GM06990 (cell line): ENCODE measurements at regions not wholly inside any gene's neighbourhood (a gene's known extent, or its start where the extent isn't known, plus 50 kb on each side); places are given as distances from the start of the nearest gene placed in this dataset.

ENCODE experiments used
- DNase-seq: peaks from one replicate; pipeline ENCODE4 v3.0.0-alpha.2; 2011; ENCODE audit not compliant: insufficient read length; ENCODE audit errors: extremely low read depth
- H3K27me3 ChIP-seq: replicated peaks from 2 replicates; pipeline ENCODE4 v1.6.0; 2011; ENCODE audit warnings: low read length; ENCODE audit not compliant: control insufficient read depth, insufficient read depth
- H3K36me3 ChIP-seq: 2 replicates; pipeline ENCODE4 v1.5.1; 2011; ENCODE audit warnings: low read length; ENCODE audit not compliant: control insufficient read depth, insufficient read depth
- H3K4me3 ChIP-seq: replicated peaks from 2 replicates; pipeline ENCODE4 v1.5.1; 2011; ENCODE audit warnings: low read depth, mild to moderate bottlenecking, control low read depth, low read length
- CTCF ChIP-seq: IDR thresholded peaks from 2 replicates; pipeline ENCODE4 v1.5.1; 2011; ENCODE audit warnings: low read length, control low read depth, mild to moderate bottlenecking, inconsistent platforms; ENCODE audit not compliant: insufficient read depth, poor library complexity, severe bottlenecking

GRCh38 chr13:38176664-38177063 is 173.0 kb upstream of the UFM1 start:
- DNase-seq: no peak
- no peaks in the 10 kb centered on the region for H3K27me3 ChIP-seq
- no peak for TF ChIP-seq CTCF

GRCh38 chr13:38173403-38173802 is 176.2 kb upstream of the UFM1 start:
- Histone ChIP-seq H3K36me3 (no peaks in the 10 kb centered on the region), H3K27me3 (no peaks in the 10 kb centered on the region), H3K4me3 (no peak overlapping the region)
- no peak for DNase-seq
- no peak for TF ChIP-seq CTCF

More at GRCh38 chr13:38176664-38177063, 173.0 kb upstream of the UFM1 start:
- no peaks in the 10 kb centered on the region for H3K36me3 ChIP-seq
- H3K4me3 ChIP-seq: no peak overlapping the region

- TF ChIP-seq CTCF: no peak
- Histone ChIP-seq H3K27me3 (no peaks in the 10 kb centered on the region), H3K4me3 (no peak overlapping the region), H3K36me3 (no peaks in the 10 kb centered on the region)
- DNase-seq: no peak
These were observed 182.4 kb upstream of the UFM1 start for GRCh38 chr13:38167164-38167822.

GRCh38 chr13:38166116-38166515 is 183.5 kb upstream of the UFM1 start:
- DNase-seq: no peak
- TF ChIP-seq CTCF: no peak
- Histone ChIP-seq H3K36me3 (no peaks in the 10 kb centered on the region), H3K4me3 (no peak overlapping the region), H3K27me3 (no peaks in the 10 kb centered on the region)

- Histone ChIP-seq H3K27me3 (no peaks in the 10 kb centered on the region), H3K4me3 (no peak overlapping the region), H3K36me3 (no peaks in the 10 kb centered on the region)
- DNase-seq: no peak
- TF ChIP-seq CTCF: no peak
These were observed 189.5 kb upstream of the UFM1 start for GRCh38 chr13:38160131-38160530.

- DNase-seq: no peak
- no peak overlapping the region for H3K4me3 ChIP-seq
- no peaks in the 10 kb centered on the region for H3K36me3 ChIP-seq
- no peaks in the 10 kb centered on the region for H3K27me3 ChIP-seq
- no peak for TF ChIP-seq CTCF
These were observed 189.9 kb upstream of the UFM1 start for GRCh38 chr13:38159710-38160109.
